Adrenal gland (tissue), 9 donors: ENCODE measurements at regions not wholly inside any gene's neighbourhood (a gene's known extent, or its start where the extent isn't known, plus 50 kb on each side); places are given as distances from the start of the nearest gene placed in this dataset.
"Not testable (repeated sequence)": the region's sequence is repeated elsewhere in the genome, so short reads cannot be mapped to it uniquely, and the experiment has no call there.

Experiments
- DNase-seq, 7 donors: peaks; one replicate each; pipeline ENCODE4 v3.0.0-alpha.2; 2019 to 2020
- H3K27ac ChIP-seq, 5 donors: fragments of 200-600 bp; sonication (generic) in 4 of 5; 1 replicate in 3 of 5; 2 replicates in 2 of 5; pipeline versions ENCODE4 v1.5.1 to v1.8.0; 2016 to 2020; ENCODE audit warnings: mild to moderate bottlenecking in 1 of 5
- H3K27me3 ChIP-seq: fragments of 200-600 bp; 2 replicates; pipeline ENCODE4 v1.8.0; 2021
- H3K36me3 ChIP-seq, 2 donors: fragments of 200-600 bp; replicated peaks in 1 of 2; 1 replicate in 1 of 2; 2 replicates in 1 of 2; pipeline versions ENCODE4 v1.5.1 to v1.8.0; 2018 to 2022
- H3K4me1 ChIP-seq, 2 donors: fragments of 200-600 bp; replicated peaks in 1 of 2; 1 replicate in 1 of 2; 2 replicates in 1 of 2; pipeline versions ENCODE4 v1.5.1 to v1.8.0; 2018 to 2021
- H3K4me3 ChIP-seq, 4 donors: fragments of 200-600 bp; sonication (generic) in 3 of 4; one replicate each; pipeline ENCODE4 v1.5.1; 2016 to 2018
- H3K9me3 ChIP-seq, 3 donors: fragments of 200-600 bp; sonication (generic) in 1 of 3; replicated peaks in 1 of 3; 1 replicate in 2 of 3; 2 replicates in 1 of 3; pipeline versions ENCODE4 v1.5.1 to v1.8.0; 2016 to 2021
- WGBS, 4 donors: extraction: QIAGEN DNeasy Blood & Tissue Kit in 2 of 4; methylation state at CpG; one replicate each; pipeline versions ENCODE4 v1.1.5 to v1.1.7; 2013 to 2017; 5-methylcytosine and 5-hydroxymethylcytosine counted together
- intact Hi-C, 2 donors: fragments of 100-400 bp; cut with DNase I; formaldehyde crosslinking; loops; one replicate each; pipeline versions ENCODE4 v1.14.1 to v1.15.0; 2022 to 2023
- donor health status: healthy with polysubstance abuse.
- donor health status: Bipolar disorder and iron deficiency.
- donor health status: DM: yes; HTN: yes; CAD: no.
- donor health status: DM: no; HTN: no; CAD: no.
- donor health status: DM: no; HTN: no; CAD: no.

DNA sequence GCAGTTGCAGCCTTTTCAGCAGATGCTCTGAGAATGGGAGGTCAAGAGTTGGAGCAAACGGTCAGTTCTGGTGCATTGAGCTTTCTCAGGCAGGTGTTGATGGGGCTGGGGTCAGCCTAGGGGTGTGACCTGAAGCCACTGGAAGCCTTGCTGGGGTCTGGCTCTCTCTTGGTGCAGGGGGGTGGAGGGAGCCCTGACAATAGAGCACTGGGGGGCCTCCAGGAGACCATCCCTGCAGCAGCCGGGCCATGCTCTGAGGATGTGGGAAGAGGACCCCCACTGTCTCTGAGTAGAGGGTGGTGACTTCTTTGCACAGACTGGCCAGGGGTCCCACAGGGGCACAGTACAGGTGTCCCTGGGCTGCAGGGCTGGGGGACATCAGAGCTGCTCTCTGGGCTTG, 528.8 kb downstream of the GOLGA6L6 start:
- intact Hi-C loops: not testable (repeated sequence)

DNA sequence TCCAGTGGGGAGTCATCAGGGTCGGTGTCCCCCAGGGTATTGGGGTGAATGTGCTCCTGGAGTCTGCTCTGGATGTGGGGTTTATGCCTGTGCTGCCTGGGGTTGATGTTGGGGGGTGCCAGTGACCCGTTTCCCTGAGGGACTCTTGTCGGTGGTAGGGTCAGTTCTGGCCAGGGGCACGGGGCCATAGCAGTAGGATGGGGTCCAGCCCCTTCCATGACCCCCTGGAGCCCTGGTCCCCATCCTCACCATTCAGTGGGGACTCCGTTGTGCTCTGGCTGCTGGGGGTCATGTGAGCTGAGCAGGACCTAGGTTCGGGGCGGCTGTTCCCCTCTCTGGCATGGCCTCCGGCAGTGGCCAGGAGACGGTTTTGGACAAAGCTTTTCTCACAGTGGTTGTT, 530.8 kb downstream of the GOLGA6L6 start:
- H3K9me3 ChIP-seq, H3K27ac ChIP-seq, H3K36me3 ChIP-seq, DNase-seq, H3K4me1 ChIP-seq, H3K4me3 ChIP-seq, H3K27me3 ChIP-seq, intact Hi-C loops: not testable (repeated sequence)
- WGBS, 4 donors: 79 to 83% (median 80%) methylated on average over 1 to 7 of the region's 9 CpGs; no CpG with 5 or more reads in 1 of the 4 donors

More for the DNA sequence above, 528.8 kb downstream of the GOLGA6L6 start:
- not testable (repeated sequence) for H3K4me3 ChIP-seq, H3K27ac ChIP-seq, H3K27me3 ChIP-seq, H3K9me3 ChIP-seq, DNase-seq, H3K4me1 ChIP-seq, H3K36me3 ChIP-seq
- WGBS, 4 donors: 49 to 62% (median 58%) methylated on average over 1 to 2 of the region's 2 CpGs; no CpG with 5 or more reads in 1 of the 4 donors

GRCh38 chr15:20009619-20010018, 532.0 kb downstream of the GOLGA6L6 start:
- intact Hi-C loops, DNase-seq, H3K4me3 ChIP-seq, H3K36me3 ChIP-seq, H3K27me3 ChIP-seq, H3K4me1 ChIP-seq, H3K9me3 ChIP-seq, H3K27ac ChIP-seq: not testable (repeated sequence)
- WGBS, 4 donors: 94% methylated on average over 3 of the region's 8 CpGs; no CpG with 5 or more reads in 3 of the 4 donors

- intact Hi-C loops, H3K27ac ChIP-seq, H3K4me3 ChIP-seq, DNase-seq, H3K4me1 ChIP-seq, H3K27me3 ChIP-seq, H3K36me3 ChIP-seq, H3K9me3 ChIP-seq: not testable (repeated sequence)
- WGBS, 4 donors: 42 to 62% (median 52%) methylated on average over 3 to 4 of the region's 4 CpGs
These were observed 534.3 kb downstream of the GOLGA6L6 start for GRCh38 chr15:20007338-20007737.

- H3K4me1 ChIP-seq, H3K27ac ChIP-seq, H3K36me3 ChIP-seq, intact Hi-C loops, H3K9me3 ChIP-seq, DNase-seq, H3K27me3 ChIP-seq, H3K4me3 ChIP-seq: not testable (repeated sequence)
- WGBS, 4 donors: 73 to 100% (median 86%) methylated on average over 1 to 3 of the region's 4 CpGs
These were observed 538.1 kb downstream of the GOLGA6L6 start for GRCh38 chr15:20003471-20003870.

DNA sequence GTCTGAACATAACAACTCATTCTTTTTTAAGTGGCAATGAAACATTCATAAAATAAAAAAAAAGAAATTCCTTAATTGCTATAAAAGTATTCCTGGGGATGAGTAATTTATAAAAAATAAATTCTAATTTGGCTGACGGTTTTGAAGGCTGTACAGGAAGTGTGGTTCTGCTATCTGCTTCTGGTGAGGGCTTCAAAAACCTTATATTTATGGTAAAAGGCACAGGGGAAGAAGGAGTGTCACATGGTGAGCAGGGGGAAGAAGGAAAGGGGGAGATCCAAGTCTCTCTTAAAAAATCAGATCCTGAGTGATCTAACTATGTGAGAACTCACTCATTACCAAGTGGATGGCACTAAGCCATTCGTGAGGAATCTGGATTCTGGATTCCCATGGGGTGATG, 539.0 kb downstream of the GOLGA6L6 start:
- H3K27me3 ChIP-seq, H3K27ac ChIP-seq, H3K4me3 ChIP-seq, H3K36me3 ChIP-seq, H3K4me1 ChIP-seq, intact Hi-C loops, H3K9me3 ChIP-seq, DNase-seq: not testable (repeated sequence)
- 28 to 33% (median 30%) methylated on average over 1 of the region's 2 CpGs for WGBS, 4 donors

GRCh38 chr15:19996574-19997194, 544.9 kb downstream of the GOLGA6L6 start:
- H3K4me1 ChIP-seq, H3K9me3 ChIP-seq, H3K27ac ChIP-seq, intact Hi-C loops, H3K27me3 ChIP-seq, H3K4me3 ChIP-seq, H3K36me3 ChIP-seq, DNase-seq: not testable (repeated sequence)
- 40 to 58% (median 46%) methylated on average over 3 to 4 of the region's 4 CpGs for WGBS, 4 donors

- H3K27me3 ChIP-seq, H3K4me1 ChIP-seq, H3K36me3 ChIP-seq, H3K4me3 ChIP-seq, DNase-seq, intact Hi-C loops, H3K9me3 ChIP-seq, H3K27ac ChIP-seq: not testable (repeated sequence)
- WGBS, 4 donors: 0 to 45% (median 14%) methylated on average over 1 of the region's 1 CpG
These were observed 546.3 kb downstream of the GOLGA6L6 start for GRCh38 chr15:19995296-19995695.
